ENCODE measurements at regions not wholly inside any gene's neighbourhood (a gene's known extent, or its start where the extent isn't known, plus 50 kb on each side); places are given as distances from the start of the nearest gene placed in this dataset.

DNA sequence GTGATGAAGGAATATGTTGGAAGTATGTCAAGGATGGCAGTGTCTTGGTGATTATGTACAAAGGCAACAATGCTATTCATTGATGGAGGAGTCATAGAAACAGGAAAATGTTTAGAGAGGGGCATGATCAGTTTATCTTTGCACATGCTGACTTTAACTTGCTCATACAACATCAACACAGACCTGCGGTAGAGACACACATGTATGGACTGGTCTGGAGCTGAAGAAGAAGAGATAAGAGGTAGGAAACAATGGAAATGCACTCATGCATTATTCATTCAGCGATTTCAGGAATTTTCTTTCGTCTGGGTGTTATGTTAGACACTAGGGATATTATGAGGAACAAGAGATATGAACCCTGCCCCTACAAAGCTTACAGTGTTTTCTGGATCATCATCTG lies 1252.3 kb upstream of the TENM3 start:
- no peak for TF ChIP-seq POLR2A (IDR thresholded peaks at IDR 0.05; ENCODE audit: low read length)
- TF ChIP-seq GATA1 (IDR thresholded peaks at IDR 0.05; ENCODE audit: low read depth, low read length), result no peak

Data from erythroblast (primary cell).